GM19395 (cell line): ENCODE measurements at regions not wholly inside any gene's neighbourhood (a gene's known extent, or its start where the extent isn't known, plus 50 kb on each side); places are given as distances from the start of the nearest gene placed in this dataset.

Source experiments
- ATAC-seq: cut with Tn5 transposase; IDR thresholded peaks from one replicate; pipeline ENCODE4 v1.9.1; 2021; ENCODE audit warnings: mild to moderate bottlenecking, moderate library complexity; ENCODE audit not compliant: unreplicated experiment

DNA sequence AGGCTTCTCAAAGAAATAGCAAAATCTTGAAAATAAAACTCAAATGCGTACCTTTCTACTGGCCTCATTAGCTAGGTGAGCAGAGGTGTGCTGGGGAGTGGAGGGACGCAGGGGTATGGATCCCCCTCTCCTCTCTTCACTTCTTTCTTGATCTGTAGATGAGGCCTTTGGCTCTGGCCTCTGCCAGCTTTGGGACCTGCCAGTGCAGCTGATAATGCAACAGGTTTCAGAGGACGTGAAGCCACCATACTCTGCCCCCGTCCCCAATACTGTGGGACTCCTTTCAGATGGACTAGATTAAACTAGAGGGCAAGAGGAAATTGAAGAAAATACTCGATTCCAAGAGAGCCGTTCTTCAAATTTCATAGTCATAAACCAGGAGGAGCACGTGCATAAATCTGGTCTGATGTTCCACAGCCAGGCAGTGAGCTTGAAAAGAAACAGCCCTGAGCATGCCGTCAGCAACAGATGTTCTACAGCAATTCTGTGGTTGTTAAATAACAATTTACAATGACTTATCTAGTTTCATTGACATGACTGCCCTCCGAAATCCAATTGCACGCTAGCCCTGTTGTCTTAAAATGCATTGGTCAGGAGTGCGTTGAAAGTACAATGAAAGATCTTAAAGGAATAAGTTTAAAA is 245.3 kb upstream of the FOXQ1 start:
- no peak for ATAC-seq

- no peak for ATAC-seq
Measured at GRCh38 chr6:1065986-1066385, 245.9 kb upstream of the FOXQ1 start.

- ATAC-seq: no peak
Measured at GRCh38 chr6:1063671-1064355, 248.1 kb upstream of the FOXQ1 start.

DNA sequence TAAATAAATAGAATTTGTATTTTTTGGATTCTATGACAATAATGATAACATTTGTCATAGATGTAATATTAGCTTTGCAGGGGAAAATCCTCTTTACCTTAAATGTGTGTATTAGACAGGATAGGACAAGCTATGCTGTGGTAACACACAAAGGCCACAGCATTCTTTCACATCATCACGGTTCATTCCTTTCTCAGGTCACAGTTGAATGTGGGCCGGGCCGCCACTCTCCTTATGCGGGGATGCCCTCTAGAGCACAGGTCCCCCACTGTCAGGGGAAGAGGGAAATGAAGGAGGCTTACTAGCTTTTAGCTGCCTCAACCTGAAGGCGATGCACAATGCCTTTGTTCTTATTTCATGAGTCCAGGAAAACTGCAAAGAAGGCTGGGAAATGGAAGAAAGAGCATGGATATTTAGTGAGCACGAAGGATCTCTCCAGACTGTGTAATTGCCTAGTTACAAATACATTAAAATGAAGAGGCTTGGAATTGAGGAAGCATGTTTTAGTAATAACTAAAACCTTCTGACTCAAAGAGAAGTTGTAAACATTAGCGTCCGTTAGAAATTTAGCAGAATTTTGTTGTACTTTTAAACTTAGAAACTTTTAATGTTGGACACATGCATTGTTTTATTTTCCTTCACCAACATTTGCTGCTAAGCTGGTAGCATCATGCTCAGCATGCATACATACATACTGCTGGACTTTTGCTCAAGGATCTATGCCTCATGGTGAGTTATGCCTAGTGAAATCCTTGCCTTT is 248.9 kb upstream of the FOXQ1 start:
- no peak for ATAC-seq

- no peak for ATAC-seq
Measured at GRCh38 chr6:1059596-1059995, 252.3 kb upstream of the FOXQ1 start.

DNA sequence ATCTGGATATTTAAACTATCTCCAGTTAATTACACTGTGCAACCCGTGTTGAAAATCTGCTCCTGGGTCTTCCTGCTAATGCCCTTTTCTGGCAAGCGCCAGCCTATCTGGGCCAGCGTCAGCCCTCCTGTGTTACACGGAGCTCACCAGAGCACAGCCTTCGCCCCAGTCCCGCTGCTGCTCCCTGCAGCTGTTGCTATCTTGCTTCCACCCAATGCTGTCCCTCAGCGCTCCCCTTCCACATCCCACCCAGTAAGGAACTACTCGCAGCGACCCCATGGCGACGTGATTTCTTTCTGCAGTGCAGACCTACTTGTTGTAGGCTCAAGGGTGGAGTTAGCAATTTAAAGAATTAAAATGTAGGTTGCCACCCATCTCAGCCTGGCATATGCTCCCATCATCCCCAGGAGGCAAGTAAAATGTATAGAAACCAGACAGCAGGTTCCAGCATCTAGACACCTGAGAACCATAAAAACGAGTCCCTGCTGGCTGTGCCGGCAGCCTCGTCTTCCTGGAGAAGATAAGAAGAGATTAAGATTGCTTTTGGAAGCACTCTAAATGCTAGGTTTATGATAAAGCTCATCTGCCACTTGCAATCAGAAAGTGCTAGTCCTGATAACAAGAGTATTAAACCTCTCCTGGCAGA is 254.3 kb upstream of the FOXQ1 start:
- ATAC-seq: no peak

DNA sequence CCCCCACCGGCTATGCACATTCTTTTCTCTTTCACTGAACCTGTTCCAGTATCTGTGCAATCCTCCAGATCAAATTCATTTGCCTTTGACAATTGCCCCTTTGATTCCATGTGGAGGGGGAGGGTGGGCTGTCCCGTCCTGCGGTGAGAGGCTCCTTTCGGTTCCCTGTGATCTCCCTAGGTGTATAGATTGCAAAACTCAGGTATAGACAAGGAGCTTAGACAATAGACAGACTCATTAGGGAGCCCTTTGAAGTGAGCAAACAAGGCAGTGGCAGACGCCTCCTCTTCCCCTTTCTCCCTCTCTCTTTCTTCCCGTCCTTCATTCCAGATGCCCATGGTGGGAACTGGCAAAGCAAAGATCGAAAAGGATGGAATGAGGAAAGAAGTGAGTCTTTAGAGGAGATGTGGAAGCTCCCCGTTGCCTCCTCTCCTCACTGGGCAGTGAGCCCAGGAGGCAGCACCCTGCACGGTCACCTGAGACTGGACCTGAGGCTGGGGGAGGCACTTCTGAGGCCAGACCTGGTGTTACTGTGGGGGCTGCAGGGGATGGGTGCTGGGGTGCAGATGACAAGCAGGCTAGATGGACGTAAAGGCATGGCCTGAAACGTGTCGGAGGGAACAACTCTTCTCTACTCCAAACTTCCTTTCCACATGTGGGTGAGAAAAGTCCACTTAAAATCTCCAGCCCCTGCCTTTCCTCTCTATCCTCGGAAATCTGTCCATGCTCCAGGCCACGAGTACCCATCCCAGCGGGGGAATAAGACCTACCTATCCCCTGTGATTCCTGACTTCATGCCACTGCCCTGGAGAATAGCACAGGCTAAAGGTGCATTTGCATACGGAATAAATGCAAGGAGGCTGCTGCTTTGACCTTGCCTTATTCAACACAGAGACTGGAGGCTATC is 256.6 kb upstream of the FOXQ1 start:
- no peak for ATAC-seq

- no peak for ATAC-seq
Measured at GRCh38 chr6:1054653-1055014, 257.3 kb upstream of the FOXQ1 start.

GRCh38 chr6:1053586-1053985 is 258.3 kb upstream of the FOXQ1 start:
- no peak for ATAC-seq

- ATAC-seq: no peak
Measured at GRCh38 chr6:1052262-1052661, 259.6 kb upstream of the FOXQ1 start.

- ATAC-seq: no peak
Measured at GRCh38 chr6:1049900-1050299, 262.0 kb upstream of the FOXQ1 start.

DNA sequence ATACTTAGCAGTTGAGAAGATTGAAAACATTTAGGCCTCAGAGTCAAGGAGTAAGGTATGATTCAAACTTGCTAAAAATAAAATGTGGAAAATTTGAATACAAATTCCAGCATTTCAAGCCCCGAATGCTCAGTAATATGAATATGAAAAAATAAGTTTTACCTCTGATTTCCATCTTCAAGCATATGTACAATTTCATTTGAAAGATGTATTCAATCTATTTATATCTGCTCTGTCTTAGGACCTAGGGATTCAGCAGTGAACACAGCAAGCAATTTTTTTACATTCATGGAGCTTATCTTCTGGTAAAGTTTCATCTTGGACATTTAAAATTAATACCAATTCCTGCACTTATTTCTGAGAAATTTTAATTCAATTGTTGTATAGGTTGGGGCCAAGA is 262.7 kb upstream of the FOXQ1 start:
- ATAC-seq: no peak

GRCh38 chr6:1047981-1048541 is 263.8 kb upstream of the FOXQ1 start:
- no peak for ATAC-seq

GRCh38 chr6:1045239-1045638 is 266.7 kb upstream of the FOXQ1 start:
- no peak for ATAC-seq

GRCh38 chr6:1044040-1044836 is 267.7 kb upstream of the FOXQ1 start:
- ATAC-seq: no peak

DNA sequence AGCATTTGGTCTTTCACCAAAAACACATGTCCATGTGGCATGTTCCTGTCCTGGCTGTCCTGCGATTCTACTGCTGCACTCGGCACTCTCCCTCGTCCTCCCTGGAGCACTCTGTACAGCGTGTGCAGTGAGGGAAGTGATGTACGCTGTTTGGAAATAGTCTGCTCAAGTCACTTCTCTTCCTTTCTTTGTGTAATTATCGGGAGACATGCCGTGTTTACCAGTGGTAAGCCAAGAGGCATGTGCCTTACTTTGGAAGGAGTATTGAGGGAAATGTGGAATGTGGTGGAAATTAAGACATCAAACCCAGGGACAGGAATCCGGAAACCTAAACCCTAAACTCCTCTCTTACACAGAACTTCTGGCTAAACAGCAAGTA is 268.5 kb upstream of the FOXQ1 start:
- no peak for ATAC-seq

- no peak for ATAC-seq
Measured at GRCh38 chr6:1042583-1043457, 269.1 kb upstream of the FOXQ1 start.

DNA sequence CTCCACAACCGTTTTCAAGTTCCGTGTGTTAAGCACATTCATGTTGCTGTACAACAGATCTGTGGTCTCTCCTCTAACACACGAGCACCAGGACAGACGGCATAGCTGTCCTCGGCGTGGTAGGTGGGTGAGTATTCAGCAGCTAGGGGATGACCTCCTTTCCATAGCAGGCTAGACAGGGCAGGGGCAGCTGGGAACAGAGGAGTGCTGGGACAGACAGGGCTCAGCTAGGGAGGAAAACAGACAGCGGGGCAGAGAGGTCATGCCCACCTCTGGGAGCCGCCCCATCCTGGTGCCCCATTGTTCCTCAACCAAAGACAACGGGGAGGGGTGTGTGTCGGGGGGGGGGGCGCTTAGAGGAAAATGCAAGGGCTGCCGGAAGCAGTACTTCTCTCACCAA is 271.5 kb upstream of the FOXQ1 start:
- ATAC-seq: no peak

DNA sequence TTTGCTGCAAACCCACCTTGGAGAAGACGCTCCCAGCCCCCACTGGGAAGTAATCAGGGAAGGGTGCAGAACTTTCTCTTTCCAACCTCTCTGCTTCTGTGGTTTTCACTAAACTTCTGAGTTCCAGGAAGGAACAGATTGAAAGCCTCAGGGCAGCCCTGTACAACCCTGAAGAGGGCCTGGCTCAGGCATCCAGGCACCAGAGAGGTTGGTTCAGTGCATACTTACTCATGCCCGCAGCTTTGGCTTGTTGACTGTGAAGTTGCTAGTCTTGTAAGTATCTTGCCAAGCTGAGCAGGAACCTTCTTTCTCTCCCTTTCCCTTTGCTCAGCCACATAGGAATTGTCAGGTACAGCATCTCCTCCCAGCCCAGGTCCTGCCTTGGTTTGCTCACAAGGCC is 272.2 kb upstream of the FOXQ1 start:
- ATAC-seq: no peak
